ENCODE measurements at regions not wholly inside any gene's neighbourhood (a gene's known extent, or its start where the extent isn't known, plus 50 kb on each side); places are given as distances from the start of the nearest gene placed in this dataset.

DNA sequence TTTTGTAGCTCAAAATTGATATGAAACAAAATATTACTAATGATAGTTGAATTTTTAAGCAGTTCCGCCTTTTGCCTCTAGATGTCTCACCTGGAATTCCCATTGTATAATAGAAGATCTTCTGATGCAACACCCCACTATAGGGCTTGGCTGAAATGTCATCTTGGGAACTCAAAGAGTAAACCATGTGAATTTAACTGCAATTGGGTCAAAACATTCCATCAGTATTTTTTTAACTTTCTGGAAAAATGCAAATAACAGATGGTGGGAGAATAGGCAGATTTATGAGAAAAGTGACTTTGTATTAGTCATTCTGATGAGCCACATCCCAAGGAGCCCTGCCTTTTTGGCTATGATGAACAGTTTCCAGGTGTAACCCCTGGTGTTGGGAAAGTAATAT lies 489.9 kb downstream of the NYAP2 start:
- TF ChIP-seq EZH2 (IDR thresholded peaks at IDR 0.05; ENCODE audit: low read length, missing control alignments): no peak
- TF ChIP-seq, protein P1, sequence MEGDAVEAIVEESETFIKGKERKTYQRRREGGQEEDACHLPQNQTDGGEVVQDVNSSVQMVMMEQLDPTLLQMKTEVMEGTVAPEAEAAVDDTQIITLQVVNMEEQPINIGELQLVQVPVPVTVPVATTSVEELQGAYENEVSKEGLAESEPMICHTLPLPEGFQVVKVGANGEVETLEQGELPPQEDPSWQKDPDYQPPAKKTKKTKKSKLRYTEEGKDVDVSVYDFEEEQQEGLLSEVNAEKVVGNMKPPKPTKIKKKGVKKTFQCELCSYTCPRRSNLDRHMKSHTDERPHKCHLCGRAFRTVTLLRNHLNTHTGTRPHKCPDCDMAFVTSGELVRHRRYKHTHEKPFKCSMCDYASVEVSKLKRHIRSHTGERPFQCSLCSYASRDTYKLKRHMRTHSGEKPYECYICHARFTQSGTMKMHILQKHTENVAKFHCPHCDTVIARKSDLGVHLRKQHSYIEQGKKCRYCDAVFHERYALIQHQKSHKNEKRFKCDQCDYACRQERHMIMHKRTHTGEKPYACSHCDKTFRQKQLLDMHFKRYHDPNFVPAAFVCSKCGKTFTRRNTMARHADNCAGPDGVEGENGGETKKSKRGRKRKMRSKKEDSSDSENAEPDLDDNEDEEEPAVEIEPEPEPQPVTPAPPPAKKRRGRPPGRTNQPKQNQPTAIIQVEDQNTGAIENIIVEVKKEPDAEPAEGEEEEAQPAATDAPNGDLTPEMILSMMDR (conservative IDR thresholded peaks at IDR 0.05 in 1 of 2, IDR thresholded peaks at IDR 0.05 in 1 of 2; ENCODE audit: low read depth in 1 of 2, low read length in 2 of 2): peak; percentile 76 to 79
